GM21737 (cell line): ENCODE measurements at regions not wholly inside any gene's neighbourhood (a gene's known extent, or its start where the extent isn't known, plus 50 kb on each side); places are given as distances from the start of the nearest gene placed in this dataset.

Experiments
- ATAC-seq: cut with Tn5 transposase; IDR thresholded peaks from one replicate; pipeline ENCODE4 v1.9.1; 2021; ENCODE audit warnings: mild to moderate bottlenecking, moderate library complexity; ENCODE audit not compliant: unreplicated experiment

DNA sequence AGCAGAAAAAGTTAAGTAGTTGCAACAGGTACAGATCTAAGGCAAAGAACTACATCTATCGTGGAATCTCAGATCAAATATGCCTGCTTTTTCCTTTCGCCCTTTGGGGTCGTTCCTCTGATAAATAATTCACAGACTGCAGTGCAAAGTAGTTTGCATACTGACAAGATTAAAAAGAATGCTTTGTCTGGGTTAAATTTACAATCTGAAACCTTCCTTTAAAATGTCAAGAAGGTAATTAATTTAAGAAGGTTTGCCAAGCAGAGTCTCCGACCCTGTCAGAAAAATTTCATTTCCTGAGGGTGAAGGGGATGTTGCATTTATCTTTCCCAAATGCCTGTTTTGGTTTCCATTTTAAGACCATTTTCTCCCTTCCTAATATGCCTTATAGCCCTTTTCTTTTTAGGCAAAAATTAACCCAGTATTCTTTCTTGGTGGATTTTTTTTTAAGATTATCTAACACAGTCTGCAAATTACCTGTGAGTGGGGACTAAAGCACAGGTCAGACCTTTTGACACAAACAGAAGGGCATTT lies 406.9 kb downstream of the LRIG3 start:
- no peak for ATAC-seq

DNA sequence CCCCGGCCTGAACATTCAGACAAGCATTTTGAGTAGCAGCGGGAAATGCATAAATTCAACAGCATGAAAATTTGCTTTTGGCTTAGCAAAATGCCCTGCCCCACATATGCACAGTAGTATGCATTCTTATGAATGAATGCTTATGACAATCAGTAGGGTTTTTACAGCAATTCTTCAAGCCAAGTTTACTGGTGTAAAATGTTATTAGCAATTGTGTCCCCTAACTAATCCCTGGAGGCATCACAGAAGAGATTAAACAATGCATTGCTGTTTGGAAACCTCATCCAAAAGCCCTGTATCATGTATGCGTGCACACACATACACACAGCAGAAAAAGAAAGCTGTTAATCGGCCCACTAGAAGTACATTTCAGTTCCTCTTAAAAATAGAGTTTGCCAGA lies 406.5 kb downstream of the LRIG3 start:
- no peak for ATAC-seq

DNA sequence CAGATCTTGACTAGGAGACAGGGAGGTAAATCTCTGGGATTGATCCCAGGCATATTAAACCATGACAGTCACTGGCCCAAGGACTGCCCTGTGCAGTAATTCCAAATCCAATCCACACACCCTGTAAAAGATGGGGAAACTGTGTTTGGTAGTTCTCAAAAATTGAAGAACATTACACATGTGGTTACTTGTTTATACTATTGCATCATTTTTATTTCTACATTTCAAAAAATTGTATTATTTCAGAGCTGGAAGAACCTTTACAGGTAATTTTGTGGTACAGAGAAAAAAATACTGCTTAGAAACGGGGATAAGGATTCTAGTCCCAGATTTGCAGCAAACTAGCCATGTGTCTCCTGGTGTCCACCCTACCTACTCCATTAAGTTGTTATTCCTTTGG lies 400.5 kb downstream of the LRIG3 start:
- ATAC-seq: no peak

DNA sequence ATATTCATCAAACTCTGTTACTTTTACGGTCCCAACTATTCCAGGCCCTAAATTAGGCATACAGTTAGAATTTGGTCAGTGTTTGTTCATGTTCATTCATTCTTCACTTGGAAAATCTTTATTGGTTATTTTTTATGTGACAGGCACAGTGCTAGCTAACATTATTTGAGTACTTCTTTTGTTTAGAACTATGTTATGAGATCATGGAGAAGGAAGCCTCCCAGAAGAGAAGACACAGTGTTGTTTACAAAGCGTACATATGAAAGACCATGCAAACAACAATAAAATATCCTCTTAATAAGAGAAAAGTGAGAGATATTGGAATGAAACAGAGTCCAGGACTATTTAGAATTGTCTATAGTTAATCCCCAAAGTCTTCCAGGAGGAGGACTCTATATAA lies 399.2 kb downstream of the LRIG3 start:
- ATAC-seq: no peak

DNA sequence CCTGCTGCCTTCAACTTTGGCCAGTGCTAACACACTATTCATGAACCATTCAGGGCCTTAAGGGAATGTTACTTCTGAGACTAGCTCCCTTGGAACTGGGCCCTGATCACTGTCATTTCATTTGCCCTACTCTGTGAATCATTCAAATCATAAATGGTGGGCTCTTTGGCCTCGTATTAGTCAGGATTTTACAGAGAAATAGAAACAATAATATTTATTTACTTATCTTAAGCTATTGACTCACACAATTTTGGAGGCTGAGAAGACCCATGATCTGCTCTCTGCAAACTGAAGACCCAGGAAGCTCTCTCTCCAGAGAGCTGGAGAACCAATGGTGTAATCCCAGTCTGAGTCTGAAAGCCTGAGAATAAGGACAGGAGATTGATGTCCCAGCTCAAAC lies 398.5 kb downstream of the LRIG3 start:
- no peak for ATAC-seq

DNA sequence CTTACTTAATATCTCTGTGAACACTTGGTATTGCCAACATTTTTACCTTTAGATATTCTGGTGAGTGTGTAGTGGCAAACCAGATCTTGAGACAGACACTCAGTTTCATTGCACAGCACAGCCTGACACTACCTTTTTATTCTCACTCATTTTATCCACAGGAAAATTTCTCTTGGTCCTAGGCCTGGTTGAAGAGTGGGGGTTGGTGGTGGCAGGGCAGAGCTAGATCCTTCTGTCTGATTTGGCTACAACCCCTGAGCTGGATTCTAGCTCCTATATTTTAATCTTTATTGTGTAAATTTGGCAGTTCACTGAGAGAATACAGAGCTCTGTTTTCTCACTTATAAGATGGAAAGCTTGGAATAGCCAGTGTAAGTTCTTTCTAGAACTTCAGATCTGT lies 396.9 kb downstream of the LRIG3 start:
- no peak for ATAC-seq

DNA sequence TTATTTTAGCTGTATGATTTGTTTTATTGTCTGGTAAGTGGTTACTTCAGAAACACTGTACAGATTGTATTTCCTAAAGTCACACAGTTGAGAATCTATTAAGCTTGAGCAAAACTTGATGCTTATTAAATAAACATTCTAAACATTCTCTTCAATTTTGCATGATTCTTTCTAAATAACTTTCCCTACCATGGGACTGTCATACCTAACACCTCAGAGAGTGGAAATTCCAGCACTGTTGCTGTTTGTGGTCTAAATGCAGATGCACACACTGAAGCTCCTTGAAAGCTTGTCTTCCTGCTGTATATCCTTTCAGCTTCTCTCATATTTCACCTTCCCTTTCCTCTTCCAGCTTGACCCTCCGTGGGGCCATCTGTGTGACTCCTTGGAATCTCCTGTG lies 392.0 kb downstream of the LRIG3 start:
- ATAC-seq: no peak

DNA sequence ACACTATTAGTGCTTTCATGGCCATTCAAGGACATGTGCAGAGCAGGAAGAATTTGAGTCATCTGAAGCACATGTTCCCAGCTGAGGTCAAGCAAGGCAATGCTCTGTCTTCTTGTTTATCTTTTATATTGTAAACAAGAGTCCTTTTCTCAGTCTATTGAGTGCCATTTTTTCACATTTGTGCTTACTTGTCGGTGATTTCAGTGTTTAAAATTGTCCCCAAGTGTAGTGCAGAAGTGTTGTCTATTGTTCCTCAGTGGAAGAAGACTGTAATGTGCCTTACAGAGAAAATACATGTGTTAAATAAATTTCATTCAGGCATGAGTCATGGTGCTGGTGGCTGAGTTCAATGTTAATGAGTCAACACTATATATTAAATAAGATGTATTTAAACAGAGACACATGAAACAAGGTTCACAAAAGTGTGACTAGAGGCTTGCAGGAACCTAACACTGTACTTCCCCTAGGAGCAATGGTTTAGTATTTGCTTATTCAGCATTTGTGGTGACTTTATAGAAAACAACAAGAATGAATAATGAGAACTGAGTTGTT lies 391.1 kb downstream of the LRIG3 start:
- ATAC-seq: no peak

DNA sequence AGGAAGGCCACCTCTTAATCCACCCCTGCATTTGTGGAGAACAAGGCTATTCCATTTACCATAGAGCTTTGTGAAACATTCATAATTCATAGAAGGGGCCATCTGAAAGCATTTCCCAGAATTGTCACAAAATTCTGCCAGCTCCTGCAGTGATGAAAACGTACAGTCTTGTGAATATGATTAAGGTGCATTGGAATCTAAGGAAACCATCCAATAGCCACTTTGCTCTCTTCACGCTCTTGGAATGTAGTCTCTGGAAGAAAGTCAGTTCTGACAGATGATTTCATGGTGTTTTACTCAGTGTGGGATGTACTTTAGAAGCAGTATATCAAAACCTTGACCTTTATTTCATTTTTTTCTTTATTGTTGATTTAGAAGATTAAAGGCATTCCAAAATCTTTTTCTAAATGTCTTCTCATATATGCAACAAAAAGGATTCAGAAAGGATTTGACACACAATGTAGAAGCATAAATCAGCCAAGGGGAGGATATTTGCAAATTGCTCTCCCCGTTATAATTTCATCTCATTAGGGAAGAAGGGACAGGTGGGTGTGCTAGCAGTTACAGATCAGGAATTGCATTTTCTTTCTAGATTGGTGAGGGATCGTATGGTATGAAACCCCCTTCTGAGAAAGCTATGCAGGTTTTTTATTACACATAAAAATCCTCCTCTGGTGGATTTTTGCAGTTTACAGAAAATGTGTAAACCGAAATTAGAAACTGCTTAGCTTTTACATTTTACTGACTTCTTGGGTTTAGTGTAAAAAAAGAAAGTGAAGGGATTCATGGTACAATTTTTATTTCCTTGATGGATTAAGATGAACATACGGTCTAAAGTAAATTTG lies 390.2 kb downstream of the LRIG3 start:
- no peak for ATAC-seq

DNA sequence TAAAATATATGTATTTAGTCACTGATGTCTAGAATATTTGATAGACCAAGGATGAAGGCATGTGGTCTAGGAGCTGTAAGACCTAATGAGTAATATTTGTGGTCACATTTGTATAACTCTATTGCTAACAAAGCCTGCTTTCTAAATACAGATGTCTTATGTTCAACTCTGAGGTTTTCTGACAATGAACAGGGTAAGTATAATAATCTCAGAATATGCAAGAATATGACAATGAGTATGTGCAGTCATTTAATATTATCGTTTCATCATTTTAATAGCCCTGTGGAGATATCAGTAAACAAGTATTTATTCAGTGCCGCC lies 389.6 kb downstream of the LRIG3 start:
- no peak for ATAC-seq

DNA sequence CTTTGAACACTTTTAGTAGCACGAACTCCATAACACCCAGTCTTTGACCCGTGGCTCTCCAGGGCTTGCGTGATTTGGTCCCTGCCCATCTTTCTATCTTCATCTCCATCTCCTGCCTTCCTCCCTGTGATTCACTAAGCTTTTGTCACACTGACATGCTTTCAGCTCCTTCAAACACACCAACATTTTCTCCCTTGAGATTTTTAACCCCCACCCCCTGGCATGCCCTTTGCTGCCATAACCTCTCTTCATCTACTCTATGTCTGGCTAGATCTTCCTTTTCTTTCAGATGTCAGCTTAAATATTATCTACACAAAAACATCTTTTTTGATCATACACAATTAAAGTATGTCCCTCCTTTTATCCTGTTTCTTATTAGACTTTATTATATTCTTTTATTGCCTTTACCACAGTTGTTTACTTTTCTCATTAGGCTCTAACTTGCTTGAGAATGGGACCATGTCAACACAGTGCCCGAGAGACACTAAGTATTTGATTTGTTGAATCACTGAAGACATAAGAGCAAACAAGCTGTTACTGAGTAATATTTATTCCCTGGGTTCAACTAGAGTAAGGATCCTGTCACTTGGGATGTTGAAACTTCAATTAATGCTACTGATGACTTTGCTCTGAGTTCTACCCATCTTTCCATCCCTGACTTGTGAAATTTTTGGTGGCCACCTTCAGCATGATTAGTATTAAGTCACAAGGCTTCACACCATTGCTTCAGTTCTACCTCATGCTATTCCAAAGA lies 387.3 kb downstream of the LRIG3 start:
- ATAC-seq: no peak

DNA sequence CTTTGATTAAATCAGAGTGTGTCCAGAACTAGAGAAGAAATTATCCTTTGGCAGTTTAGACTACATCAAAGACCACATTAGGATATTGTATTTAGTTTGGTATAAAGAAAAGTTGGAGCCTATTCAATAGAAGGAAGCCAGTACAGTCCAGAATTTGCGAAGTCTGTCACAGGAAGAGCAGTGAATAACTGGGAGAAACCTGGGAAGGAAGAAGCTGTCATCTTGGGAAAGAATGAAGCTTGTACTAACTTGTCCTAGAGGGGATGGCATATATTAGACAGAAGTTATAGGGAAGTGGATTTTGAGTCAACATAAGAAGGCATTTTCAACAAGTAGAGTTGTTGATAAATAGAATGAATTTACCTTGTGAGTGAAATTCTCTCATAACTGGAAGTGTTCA lies 386.7 kb downstream of the LRIG3 start:
- no peak for ATAC-seq

DNA sequence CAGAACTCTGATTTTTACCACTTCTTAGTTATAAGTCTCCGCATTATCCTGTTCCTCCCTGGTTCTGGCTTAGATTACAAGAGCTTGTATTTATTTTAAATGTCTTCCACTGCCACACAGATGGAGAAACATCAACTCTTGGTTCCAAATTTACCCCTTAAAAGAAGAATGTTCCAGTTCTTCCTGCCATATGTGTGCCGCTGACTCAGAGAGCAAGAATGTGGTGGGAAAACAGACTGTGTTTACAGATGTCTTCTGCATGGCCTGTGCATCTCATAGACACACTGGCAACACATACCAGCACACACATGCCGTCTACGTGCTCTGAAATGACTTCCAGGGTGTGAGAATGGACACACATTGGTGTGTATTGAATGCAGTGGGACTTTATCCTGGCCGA lies 383.0 kb downstream of the LRIG3 start:
- no peak for ATAC-seq

DNA sequence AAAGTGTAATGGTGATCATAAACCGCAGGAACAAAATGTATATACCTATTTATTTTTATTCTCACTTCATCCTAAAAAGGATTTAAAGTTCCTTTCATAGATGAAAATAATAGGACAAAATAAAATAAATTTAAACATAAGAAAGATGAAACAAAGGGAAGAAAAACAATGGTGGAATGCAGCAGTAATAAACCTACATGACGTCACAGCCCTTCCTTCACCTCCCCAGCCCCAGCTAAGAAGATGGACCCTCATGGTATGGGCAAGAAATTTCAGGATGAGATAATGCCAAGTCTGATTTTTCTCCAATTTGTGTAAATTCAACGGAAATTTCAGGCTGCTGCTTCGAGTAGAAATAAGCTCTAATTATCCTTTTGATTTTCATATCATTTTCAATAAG lies 381.0 kb downstream of the LRIG3 start:
- no peak for ATAC-seq

DNA sequence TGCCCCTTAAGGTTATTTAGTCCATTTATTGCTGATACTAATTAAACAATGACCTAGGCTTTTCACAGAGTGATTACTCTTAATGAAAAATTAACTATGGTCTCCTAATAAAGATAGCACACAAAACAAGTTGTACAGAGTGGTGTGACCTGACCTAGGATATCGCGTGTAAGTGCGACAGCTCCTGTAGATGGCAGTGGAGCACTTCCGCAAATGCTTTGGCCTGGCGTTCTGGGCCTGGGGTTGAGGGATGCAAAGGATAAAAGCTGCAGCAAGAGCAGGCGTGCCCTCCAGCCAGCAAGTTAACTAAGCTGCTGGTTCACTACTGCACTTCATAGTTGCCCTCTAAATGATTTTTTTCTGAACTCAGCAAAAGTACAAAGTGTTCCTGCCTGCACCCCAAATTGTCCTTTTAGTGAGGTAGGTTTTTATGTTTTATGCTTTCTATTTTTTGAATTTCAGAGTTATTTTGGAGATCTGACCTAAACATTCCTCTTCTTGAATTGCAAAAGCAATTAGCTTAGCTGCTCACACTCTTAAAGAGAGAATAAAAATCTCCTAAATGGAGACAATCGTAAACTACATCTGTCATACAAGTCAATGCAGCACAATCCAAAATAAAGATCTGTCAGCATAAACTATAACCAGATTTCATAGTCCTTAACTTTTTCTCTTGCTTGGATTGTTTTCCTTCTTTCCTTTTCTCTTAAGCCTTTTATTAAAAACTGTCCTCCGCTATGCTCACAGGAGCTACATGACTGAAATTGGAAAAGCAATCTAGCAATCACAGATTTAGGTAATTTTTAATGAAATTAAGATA lies 379.6 kb downstream of the LRIG3 start:
- ATAC-seq: no peak

DNA sequence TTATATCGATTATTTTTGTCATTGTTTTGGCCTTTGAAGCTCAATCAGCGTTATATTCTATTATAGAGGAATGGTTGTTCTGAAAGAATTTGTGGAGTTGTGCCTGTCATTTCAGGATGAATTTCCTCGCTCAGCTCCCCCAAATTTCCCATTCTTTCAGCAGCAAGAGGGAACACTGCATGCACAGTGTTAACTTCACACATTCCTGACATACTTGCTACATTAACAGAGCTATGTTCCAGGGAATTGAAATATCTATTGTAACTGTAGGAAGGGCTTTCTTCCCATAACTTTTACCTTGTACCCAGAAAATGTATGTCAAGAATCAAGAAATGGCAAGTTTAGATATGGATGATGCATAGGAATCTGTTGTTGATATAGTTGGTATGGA lies 379.0 kb downstream of the LRIG3 start:
- no peak for ATAC-seq

DNA sequence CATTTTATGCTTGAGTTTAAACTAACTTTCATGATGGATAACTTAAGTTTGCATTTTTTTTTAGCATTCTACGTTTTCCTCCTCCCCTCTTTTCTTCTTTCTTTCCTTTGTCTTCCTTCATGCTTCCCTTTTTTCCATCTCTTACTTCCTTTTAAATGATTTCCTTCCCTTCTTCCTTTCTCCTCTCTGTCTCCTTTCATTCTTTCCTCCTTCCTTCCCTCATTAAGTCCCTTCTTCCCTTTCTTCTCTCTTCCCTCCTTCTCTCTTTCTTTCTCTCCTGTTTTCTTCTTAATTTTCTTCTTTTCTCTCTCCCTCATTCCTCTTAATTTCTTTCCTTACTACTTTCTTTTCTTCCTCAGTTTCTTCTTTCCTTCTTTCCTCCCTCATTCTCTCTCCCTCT lies 376.0 kb downstream of the LRIG3 start:
- ATAC-seq: no peak

DNA sequence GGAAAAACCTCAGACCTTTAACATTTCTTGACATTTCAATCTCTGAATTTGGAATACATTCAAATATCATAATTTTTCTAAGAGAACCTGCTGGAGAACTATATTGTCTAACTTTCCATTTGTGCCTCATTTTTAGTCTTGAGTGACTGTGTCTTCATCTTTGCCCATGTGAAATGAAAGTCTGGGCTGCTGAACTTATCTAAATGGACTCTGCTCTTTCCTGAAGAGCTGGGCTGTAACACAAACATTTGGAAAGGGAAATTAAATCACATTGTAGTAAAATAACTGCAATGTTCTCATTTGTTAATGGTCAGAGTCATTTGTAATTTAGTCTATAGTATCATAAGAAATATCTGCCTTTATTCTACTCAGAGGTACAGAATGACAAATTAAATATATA lies 373.1 kb downstream of the LRIG3 start:
- ATAC-seq: no peak

DNA sequence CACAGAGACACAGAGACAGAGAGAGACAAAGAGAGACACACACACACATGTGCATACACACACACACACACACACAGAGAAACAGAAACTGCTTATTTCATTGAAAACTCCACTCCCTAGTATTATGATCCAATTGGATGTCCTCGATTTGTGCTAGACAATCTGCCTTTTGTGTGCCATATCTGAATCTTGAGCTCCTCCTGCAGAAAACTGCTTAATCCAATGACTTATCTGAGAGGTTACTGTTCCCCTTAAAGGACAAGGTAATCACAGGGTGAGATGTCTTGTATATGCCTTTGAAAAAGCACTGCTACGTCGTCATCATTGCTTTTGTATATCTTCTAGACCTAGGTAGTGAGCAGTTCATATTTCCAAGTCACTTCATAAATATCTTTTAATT lies 371.5 kb downstream of the LRIG3 start:
- no peak for ATAC-seq

DNA sequence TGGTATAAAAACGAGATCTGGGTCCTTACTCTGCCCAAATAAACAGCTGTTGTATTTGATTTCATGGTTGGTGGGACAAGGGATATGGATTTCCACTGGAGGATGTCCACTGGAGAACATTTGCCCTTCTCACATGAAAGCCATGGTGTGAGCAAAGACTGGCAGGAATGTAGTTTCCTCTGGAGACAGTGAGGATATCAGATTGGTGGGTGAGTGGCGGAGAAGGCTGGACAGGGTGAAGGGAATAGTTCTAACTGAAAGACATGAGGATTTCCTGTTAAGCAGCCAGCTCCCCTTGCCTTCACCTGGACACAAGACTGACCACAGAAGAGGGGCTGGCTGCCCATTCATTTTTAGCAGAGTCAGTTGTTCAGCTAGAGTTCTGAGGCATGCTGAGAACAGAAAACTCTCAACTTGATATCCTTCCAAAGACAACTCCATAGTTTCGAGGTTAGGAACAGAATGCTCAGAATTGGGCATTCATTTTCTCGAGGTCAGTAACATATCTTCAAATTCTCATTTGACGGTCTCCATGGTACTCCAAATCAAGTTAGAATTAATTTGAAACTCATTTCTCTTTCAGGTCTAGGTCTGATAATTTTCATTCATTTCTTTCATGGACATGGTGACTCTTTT lies 365.7 kb downstream of the LRIG3 start:
- no peak for ATAC-seq

DNA sequence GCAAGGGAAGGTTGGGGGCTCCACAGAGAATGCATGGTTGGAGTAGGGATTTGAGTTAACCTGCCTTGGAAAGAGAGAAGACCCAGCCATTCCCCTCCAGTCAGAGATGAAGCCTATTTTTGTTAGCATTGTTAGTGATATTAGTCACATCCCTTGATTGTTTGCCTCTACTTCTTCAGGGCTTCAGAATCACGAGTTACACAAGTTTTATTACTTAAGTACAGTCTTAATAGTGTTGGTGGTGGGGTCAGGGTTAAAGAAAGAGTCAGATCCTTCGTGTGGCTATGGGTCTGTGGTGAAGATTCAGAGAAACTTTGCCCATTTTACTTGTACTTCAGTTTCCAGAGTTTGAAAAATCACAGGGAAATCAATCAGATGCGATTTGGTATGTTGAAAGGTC lies 363.1 kb downstream of the LRIG3 start:
- ATAC-seq: no peak
